Stimulated activated CD8-positive, alpha-beta memory T cell treated with anti-CD3 and anti-CD28 coated beads, Interleukin-12 subunit alpha, Interleukin-12 subunit beta, amount 100 ng/mL, for 1 hour (primary cell): ENCODE measurements at regions not wholly inside any gene's neighbourhood (a gene's known extent, or its start where the extent isn't known, plus 50 kb on each side); places are given as distances from the start of the nearest gene placed in this dataset.

ENCODE experiments used
- DNase-seq: peaks from one replicate; pipeline ENCODE4 v3.0.0-alpha.2; 2020; ENCODE audit warnings: low read depth

- no peak for DNase-seq
Observed at GRCh38 chr1:56033321-56034037, 545.9 kb downstream of the PLPP3 start.

DNA sequence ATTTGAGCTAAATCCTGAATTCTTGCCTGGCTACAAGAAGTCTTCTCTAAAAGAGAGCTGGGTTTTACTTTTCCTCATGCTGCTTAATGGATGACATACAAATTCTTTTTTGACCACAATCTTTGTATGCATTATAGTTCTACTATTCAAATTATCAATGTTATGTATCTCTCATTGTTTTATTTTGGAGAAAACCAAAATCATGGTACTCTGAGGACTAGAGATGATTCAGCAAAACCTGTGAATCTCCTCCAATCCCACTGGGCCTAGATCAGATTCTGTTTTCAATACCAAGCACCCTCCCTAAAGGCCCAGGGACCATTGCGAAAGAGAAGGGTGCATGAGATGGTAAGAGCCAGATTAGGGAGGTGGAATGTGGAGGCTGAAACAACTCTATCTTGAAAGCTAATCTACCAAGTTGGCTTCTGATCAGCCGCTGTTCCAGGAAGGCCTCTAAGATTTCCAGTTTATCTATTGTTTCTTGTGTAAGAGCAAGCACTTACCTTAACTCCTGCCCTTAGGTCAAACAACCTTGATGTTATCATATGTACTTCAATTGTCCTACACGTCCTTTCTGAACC, 547.2 kb downstream of the PLPP3 start:
- no peak for DNase-seq

DNA sequence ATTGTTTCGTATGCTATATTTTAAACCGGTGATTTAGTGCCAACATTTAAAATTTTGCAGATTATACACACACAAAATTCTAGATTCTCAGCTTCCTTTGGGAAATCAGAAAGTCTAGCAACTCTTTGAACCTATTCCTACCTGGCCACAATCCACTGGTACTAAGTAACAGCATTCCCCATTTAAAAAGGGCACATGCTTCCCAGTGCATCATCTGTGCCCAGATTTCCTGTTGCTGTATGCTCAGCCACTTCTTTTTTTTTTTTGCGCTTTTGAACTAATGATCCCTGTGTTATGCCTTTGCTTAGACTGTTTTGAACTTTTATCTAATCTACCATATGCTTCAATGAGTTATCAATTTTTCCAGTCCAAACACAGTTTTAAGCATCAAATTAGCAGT, 548.4 kb downstream of the PLPP3 start:
- DNase-seq = no peak

- no peak for DNase-seq
Observed at GRCh38 chr1:56029319-56030003, 549.9 kb downstream of the PLPP3 start.

GRCh38 chr1:56028911-56029310, 550.5 kb downstream of the PLPP3 start:
- DNase-seq = no peak

GRCh38 chr1:56028244-56028643, 551.1 kb downstream of the PLPP3 start:
- no peak for DNase-seq

DNA sequence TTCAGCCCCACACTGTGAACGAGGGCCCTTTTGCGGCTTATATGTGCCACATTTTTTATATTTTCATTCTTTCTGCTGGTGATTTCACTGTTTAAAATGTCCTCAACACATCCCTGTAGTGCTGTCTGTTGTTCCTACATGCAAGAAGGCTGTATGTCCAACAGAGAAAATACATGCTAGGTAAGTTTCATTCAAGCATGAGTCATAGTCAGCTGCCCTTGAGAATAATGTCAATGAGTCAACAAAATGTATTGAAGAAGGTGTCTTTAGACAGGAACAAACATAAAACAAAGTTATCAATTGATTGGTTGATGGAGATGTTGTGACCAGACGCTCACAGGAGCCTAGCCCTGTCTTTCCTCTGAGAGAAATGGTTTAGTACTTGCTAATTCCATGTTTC, 553.4 kb downstream of the PLPP3 start:
- no peak for DNase-seq

- DNase-seq = no peak
Observed at GRCh38 chr1:56024155-56024554, 555.2 kb downstream of the PLPP3 start.

DNA sequence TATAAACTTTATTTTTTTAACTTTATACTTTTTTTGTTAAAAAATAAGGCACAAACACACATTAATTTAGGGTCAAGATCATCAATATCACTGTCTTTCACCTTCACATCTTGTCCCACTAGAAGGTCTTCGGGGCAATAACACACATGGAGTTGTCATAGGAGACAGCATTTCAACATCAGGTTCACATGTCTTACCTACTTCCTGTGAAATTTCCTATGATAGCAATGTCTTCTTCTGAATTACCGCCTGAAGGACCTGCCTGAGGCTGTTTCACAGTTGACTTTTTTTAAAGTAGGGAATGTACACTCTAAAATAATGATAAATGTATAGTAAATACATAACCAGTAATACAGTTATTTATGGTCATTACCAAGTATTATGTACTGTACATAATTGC, 559.4 kb downstream of the PLPP3 start:
- DNase-seq = no peak

DNA sequence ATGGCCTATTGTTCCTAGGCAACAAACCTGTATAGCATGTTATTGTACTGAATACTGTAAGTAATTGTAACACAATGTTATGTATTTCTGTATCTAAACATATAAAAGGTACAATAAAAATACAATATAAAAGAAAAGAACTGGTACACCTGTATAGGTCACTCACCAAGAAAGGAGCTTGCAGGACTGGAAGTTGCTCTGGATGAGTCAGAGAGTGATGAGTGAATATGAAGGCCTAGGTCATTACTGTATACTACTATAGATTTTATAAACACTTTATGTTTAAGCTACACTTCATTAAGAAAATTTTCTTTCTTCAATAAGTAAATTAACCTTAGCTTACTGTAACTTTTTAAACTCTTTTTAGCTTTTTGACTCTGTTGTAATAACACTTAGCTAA, 559.9 kb downstream of the PLPP3 start:
- no peak for DNase-seq

DNA sequence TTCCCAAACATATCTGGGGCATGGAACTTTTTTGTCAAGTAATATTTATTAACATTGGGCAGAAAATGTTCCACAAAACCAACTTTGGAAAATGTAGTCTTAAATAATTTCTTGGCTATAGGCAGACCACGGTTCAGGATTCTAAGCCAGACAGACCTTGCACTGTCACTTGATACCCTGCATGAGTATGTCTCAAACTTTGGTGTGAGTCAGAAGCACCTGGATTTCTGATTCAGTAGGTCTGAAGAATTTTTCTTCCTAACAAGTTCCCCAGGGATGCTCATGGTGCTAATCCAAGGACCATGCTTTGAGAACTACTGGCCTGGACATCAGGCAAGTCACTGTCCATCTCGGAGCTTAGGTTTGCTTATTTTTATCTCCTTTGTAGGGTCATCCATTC, 562.0 kb downstream of the PLPP3 start:
- no peak for DNase-seq

DNA sequence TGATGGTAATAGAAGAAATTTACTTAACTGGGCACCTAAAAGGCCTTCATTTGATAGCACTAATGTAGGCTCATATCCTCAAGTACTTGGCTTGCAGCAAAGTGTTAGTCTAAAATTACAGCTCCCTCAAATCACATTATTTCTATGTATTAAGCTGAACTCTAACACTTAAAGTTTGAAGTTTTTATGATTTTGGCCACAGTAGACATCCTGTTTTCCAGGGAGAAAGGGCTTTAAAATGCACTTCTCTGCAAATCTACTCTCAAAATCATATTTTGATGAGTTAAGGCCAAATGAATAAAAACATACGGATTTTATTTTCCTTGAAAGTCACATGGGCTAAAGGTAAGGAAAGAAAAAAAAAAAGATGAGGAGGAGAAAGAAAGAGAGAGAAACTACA, 575.5 kb downstream of the PLPP3 start:
- no peak for DNase-seq

DNA sequence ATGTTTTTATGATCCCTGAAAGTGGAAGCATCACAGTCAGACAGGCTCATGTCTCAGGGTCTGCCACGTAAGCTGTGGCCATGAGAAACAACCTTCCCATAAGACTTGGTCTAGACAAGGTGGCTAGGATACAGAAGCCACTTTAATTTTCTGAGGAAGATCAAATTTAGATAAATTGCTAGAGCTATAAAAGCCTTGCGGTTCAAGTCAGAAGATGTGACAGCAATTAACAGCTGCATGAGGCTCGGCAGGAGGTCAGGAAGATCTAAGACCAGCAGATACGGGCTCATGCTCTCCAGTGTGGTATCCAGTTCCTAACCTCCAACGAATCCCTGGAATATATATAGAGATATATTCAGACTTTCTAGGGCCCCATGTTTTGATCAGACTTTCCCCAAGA, 577.1 kb downstream of the PLPP3 start:
- no peak for DNase-seq

DNA sequence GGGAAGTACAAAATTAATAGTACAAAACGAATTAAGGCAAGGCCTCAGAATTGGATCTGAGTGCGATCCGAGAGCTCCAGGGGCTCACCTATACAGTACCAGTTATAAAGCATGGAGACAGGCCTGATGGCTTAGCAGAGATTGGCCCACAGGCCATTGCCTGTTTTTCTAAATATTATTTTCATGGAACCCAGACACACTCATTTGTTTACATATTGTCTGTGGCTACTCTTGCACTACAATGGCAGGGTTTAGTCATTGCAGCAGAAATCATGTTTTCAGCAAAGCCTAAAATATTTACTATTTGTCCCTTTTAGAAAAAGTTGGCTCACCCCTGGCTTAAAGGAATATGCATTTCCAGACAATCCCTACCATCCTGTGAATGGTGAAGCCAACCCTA, 578.9 kb downstream of the PLPP3 start:
- no peak for DNase-seq

DNA sequence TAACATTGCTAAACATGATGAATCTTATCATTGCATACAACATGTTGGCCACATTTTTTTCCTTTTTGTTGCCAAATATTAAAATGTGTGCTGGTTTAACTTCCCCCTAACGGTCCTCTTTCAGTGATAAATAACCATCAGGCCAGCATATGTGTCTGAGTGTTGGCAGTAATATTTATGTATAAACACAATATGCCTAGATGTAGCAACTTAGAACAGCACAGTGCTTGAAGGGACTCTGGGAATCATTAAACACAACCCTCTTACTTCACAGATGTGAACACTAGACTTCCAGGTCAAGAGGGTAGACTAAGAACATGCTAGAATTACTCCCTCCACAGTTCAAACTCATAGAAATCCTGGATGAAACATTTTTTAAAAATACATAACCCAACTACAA, 581.8 kb downstream of the PLPP3 start:
- DNase-seq = no peak

GRCh38 chr1:55993646-55994318, 585.6 kb downstream of the PLPP3 start:
- no peak for DNase-seq

DNA sequence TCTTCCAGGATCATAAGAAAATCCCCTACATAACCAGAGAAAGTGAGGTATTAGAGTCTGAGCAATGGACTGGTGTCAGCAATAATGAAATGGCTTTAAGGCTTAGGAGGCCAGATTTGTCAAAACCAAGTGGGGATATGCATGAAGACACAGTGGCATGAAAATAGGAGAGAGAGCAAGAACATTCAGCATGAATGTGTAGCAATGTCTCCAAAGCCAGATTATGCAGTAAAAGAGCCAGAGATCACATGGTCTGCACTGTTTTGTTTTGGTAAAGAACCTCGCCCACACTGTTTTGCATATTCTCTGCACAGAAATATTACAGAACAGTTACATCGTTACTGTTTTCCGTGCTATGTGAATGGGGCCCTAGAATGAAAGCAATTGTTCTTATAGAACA, 589.4 kb downstream of the PLPP3 start:
- DNase-seq = no peak

DNA sequence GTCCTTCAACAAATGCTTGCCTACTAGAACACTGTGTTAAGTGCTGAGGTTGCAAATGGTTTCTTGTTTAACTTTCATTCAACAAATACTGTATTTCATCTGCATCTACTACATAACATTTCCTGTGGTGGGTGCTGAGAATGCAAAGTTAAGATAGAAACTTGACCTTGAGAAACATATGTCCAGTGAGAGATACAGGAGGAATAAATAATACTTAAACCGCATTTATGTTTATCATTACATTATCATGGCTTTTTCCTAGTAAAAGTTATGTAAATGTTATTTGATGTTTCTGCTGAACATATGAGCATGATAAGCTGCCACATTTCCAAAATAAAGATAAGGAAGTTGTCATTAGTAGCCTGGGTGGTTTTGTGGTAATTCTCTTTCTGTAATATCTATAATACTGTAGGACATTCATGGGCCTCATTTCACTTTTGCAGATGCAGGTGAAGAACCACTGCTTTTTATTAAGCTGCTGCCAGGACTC, 590.4 kb downstream of the PLPP3 start:
- DNase-seq = no peak

GRCh38 chr1:55987491-55988249, 591.7 kb downstream of the PLPP3 start:
- DNase-seq = no peak

- DNase-seq = no peak
Observed at GRCh38 chr1:55986003-55986402, 593.4 kb downstream of the PLPP3 start.

- no peak for DNase-seq
Observed at GRCh38 chr1:55981010-55981650, 598.2 kb downstream of the PLPP3 start.

DNA sequence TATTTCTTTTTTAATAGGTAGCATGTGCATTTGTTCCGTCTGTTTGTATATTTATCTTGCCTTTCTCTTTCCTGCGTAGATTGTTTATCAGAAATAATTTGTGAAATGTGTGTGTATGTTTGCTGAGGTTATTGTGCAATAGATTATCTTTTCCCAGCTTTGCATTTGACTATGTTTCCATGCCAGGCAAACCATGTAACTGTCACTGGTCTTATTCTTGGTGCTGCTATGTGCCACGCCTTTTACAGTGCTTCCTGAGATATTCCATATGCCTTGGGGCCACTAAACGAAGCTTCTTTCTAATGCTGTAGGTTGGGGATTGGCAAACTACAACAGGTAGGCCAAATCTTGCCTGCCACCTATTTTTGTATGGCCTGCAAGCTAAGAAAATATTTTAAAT, 598.8 kb downstream of the PLPP3 start:
- DNase-seq = no peak
